Right lobe of liver (tissue), 4 donors: ENCODE measurements at regions not wholly inside any gene's neighbourhood (a gene's known extent, or its start where the extent isn't known, plus 50 kb on each side); places are given as distances from the start of the nearest gene placed in this dataset.

Source experiments
- CTCF ChIP-seq, 4 donors: fragments of 200-600 bp in 3 of 4; fragments of 450-650 bp in 1 of 4; IDR thresholded peaks; one replicate each; pipeline versions ENCODE4 v1.5.1 to v1.8.0; 2016 to 2022; ENCODE audit warnings: antibody characterized with exemption in 4 of 4, mild to moderate bottlenecking in 2 of 4
- POLR2A ChIP-seq: fragments of 450-650 bp; IDR thresholded peaks from one replicate; pipeline ENCODE4 v1.6.1; 2017; ENCODE audit warnings: antibody characterized with exemption, mild to moderate bottlenecking
- donor health status: DM: no; HTN: no; CAD: no.
- donor health status: DM: no; HTN: no; CAD: no.
- donor health status: DM: no; HTN: yes; CAD: no.

GRCh38 chr19:31448221-31448657 lies 99.0 kb upstream of the TSHZ3 start:
- TF ChIP-seq CTCF (IDR thresholded peaks at IDR 0.05) (no peak), POLR2A (no peak)
